BE2C (cell line): ENCODE measurements at regions not wholly inside any gene's neighbourhood (a gene's known extent, or its start where the extent isn't known, plus 50 kb on each side); places are given as distances from the start of the nearest gene placed in this dataset.

Experiments used
- DNase-seq: peaks from one replicate; pipeline ENCODE4 v3.0.0-alpha.2; 2020
- H3K27me3 ChIP-seq: fragments of 250-450 bp; sonication (Bioruptor Pico); 2 replicates; pipeline ENCODE4 v1.5.1; 2020; ENCODE audit warnings: mild to moderate bottlenecking
- H3K36me3 ChIP-seq: fragments of 250-450 bp; sonication (Bioruptor Pico); 2 replicates; pipeline ENCODE4 v1.5.1; 2020; ENCODE audit warnings: mild to moderate bottlenecking
- H3K4me1 ChIP-seq: fragments of 250-450 bp; sonication (Bioruptor Pico); 2 replicates; pipeline ENCODE4 v1.5.1; 2020
- H3K4me3 ChIP-seq: 2 replicates; pipeline ENCODE4 v1.5.1; 2011; ENCODE audit warnings: low read depth, low read length
- H3K9me3 ChIP-seq: fragments of 250-450 bp; sonication (Bioruptor Pico); 2 replicates; pipeline ENCODE4 v1.5.1; 2020
- TF ChIP-seq, protein P1 (sequence below): IDR thresholded peaks from 2 replicates; pipeline ENCODE4 v1.5.1; 2012; ENCODE audit warnings: mild to moderate bottlenecking, low read depth, low read length

DNA sequence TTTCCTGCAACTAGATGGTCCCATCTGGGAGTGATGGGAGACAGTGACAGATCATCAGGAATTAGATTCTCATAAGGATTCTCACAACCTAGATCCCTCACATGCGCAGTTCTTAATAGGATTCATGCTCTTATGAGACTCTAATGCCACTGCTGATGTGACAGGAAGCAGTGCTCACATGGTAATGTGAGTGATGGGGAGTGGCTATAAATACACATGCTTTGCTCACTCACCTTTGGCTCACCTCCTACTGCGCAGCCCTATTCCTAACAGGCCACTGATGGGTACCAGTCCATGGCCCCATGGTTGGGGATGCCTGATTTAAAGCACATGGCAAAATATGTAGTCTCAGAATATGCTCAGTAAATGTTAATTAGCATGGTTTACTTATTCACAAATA, 80.6 kb upstream of the MBOAT1 start:
- peaks cover 3% of the 10 kb centered on the region; the same call in 1 of the 2 replicates for H3K27me3 ChIP-seq
- no peaks in the 10 kb centered on the region for H3K36me3 ChIP-seq
- H3K9me3 ChIP-seq: no peaks in the 10 kb centered on the region
- no peaks in the 10 kb centered on the region for H3K4me1 ChIP-seq
- H3K4me3 ChIP-seq: no peak overlapping the region
- TF ChIP-seq, protein P1, sequence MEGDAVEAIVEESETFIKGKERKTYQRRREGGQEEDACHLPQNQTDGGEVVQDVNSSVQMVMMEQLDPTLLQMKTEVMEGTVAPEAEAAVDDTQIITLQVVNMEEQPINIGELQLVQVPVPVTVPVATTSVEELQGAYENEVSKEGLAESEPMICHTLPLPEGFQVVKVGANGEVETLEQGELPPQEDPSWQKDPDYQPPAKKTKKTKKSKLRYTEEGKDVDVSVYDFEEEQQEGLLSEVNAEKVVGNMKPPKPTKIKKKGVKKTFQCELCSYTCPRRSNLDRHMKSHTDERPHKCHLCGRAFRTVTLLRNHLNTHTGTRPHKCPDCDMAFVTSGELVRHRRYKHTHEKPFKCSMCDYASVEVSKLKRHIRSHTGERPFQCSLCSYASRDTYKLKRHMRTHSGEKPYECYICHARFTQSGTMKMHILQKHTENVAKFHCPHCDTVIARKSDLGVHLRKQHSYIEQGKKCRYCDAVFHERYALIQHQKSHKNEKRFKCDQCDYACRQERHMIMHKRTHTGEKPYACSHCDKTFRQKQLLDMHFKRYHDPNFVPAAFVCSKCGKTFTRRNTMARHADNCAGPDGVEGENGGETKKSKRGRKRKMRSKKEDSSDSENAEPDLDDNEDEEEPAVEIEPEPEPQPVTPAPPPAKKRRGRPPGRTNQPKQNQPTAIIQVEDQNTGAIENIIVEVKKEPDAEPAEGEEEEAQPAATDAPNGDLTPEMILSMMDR: no peak
- no peak for DNase-seq

DNA sequence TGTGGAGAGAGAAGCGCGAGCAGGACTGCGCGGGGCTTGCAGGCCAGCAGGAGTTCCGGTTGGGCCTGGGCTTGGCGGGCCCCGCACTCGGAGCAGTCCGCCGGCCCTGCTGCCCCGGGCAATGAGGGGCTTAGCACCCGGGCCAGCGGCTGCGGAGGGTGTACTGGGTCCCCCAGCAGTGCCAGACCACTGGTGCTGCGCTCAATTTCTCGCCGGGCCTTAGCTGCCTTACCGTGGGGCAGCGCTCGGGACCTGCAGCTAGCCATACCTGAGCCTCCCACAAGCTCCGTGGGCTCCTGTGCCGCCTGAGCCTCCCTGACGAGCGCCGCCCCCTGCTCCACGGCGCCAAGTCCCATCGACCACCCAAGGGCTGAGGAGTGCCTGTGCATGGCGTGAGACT, 89.0 kb upstream of the MBOAT1 start:
- H3K4me1 ChIP-seq: no peaks in the 10 kb centered on the region
- H3K9me3 ChIP-seq: no peaks in the 10 kb centered on the region
- H3K36me3 ChIP-seq: no peaks in the 10 kb centered on the region
- no peak overlapping the region for H3K4me3 ChIP-seq
- no peak for DNase-seq
- TF ChIP-seq, protein P1: no peak
- peaks cover 3% of the 10 kb centered on the region; the same call in 1 of the 2 replicates for H3K27me3 ChIP-seq

DNA sequence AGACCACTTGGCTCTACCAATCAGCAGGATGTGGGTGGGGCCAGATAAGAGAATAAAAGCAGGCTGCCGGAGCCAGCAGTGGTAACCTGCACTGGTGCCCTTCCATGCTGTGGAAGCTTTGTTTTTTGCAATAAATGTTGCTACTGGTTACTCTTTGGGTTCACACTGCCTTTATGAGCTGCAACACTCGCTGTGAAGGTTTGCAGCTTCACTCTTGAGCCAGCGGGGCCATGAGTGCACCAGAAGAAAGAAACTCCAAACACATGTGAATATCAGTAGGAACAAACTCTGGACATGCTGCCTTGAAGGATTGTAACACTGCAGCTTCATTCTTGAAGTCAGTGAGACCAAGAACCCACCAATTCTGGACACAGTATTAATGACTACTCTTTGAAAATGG, 89.9 kb upstream of the MBOAT1 start:
- Histone ChIP-seq H3K9me3 (no peaks in the 10 kb centered on the region), H3K36me3 (no peaks in the 10 kb centered on the region), H3K27me3 (peaks cover under 1% of the 10 kb centered on the region; the same call in 1 of the 2 replicates), H3K4me3 (no peak overlapping the region), H3K4me1 (no peaks in the 10 kb centered on the region)
- DNase-seq: no peak
- TF ChIP-seq, protein P1: no peak

DNA sequence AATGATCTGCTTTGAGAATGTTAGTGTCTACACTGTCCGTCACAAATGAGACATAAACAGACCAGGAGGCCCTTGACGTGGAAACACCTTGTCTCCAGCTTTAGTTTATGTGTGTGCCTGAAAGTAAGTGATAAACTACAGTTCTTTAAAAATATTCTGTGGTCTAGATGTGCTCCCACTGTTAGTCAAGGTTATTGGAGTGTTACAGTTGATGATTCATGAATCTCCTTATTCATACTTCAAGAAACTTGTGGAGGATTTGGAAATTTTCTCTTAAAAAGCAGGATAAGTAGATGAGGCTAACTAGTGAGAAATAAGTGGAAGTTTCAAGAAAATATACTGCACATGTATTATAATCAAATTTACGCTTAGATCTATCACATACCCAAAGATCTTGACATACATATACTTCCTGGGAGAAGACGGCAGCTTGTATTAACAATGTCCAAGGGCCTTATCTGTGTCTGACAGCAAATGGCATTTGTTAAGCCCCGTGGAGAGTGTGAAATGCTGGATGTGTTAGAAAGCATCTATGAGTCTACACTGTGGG, 90.5 kb upstream of the MBOAT1 start:
- H3K4me3 ChIP-seq: no peak overlapping the region
- TF ChIP-seq, protein P1: no peak
- H3K4me1 ChIP-seq: no peaks in the 10 kb centered on the region
- no peaks in the 10 kb centered on the region; the same call in 1 of the 2 replicates for H3K27me3 ChIP-seq
- no peaks in the 10 kb centered on the region for H3K9me3 ChIP-seq
- H3K36me3 ChIP-seq: no peaks in the 10 kb centered on the region
- DNase-seq: no peak

DNA sequence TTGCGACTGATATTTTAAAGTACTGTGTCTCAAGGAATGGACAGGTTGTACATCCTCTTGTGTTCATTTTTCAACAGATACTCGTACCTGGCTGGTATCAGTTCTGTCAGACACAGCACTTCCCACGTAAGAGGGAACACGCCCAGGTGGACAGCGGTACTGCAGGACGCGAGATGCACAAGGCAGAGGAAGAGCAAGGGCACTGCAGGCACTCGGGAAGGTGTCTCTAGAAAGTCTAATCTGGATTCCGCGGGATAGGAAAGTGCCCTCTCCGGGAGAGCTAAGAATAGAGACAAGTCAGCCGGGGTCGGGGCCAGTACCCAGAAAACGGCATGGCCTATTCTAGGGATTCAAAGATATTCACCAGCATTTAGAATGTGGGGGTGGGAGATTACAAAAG, 94.2 kb upstream of the MBOAT1 start:
- no peak for DNase-seq
- Histone ChIP-seq H3K27me3 (no peaks in the 10 kb centered on the region), H3K4me3 (no peak overlapping the region), H3K9me3 (peaks cover 3% of the 10 kb centered on the region; the same call in 1 of the 2 replicates), H3K4me1 (no peaks in the 10 kb centered on the region), H3K36me3 (no peaks in the 10 kb centered on the region)
- TF ChIP-seq, protein P1: no peak

DNA sequence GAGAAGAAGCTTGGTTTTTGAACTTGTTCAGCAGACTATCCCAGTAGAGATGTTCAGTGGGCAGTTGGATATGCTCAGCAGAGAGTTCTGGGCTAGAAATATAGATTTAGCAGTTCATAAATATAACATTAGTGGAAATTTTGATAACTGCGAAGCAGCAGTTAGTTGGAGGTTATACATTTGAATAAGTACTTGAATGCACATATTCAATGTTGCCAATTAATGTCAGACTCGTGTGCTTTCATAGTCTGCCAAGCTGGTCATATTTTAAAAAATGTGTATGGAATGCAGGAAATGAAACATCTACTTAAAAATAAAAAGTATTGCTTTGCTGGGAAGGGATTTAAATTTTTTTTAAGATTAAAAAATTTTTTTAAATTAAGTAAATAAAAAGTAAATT, 92.5 kb upstream of the E2F3 start:
- peaks cover 3% of the 10 kb centered on the region; the same call in 1 of the 2 replicates for H3K9me3 ChIP-seq
- H3K4me3 ChIP-seq: no peak overlapping the region
- H3K27me3 ChIP-seq: no peaks in the 10 kb centered on the region
- DNase-seq: no peak
- no peaks in the 10 kb centered on the region for H3K4me1 ChIP-seq
- TF ChIP-seq, protein P1: no peak
- no peaks in the 10 kb centered on the region for H3K36me3 ChIP-seq
